HUDEP-2 (cell line): ENCODE measurements at regions not wholly inside any gene's neighbourhood (a gene's known extent, or its start where the extent isn't known, plus 50 kb on each side); places are given as distances from the start of the nearest gene placed in this dataset.

ENCODE experiments used
- DNase-seq, 76 experiments: peaks; one replicate each; lab custom pipeline; 2025; ENCODE audit not compliant: unreplicated experiment in 76 of 76; lab: John Stamatoyannopoulos, UW

DNA sequence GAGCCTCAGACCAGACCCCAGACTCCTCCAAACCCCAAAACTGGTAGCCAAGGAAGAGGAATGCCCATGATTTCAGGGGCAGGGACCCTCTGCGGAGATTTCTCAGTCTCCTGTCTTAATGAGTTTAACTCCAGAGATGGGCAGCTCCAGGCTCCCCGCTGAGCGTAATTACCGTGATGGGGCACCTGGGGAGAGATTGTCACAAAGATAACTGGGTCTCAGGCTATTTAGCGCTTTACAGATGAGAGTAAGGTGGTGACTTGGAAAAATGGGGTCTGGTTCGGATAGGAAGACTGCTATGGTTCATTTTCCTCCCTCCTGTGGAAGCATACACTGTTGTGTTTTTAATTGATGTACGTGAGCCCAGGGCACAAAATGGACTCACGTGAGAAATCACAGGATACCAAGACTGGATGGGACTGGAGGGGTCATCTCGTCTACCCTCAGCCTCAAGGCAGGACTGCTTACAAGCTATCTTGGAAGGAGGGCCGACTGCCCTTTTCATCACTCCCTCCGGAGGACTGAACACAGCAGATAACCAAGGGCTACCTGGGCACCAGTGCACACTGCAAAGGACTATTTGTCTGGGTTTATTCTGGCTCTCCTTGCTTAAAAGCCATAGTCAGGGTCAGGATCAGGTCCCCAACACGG, 427.8 kb downstream of the ZNF521 start:
- DNase-seq, result no peak

GRCh38 chr18:24926649-24927048, 425.3 kb downstream of the ZNF521 start:
- DNase-seq, result no peak

DNA sequence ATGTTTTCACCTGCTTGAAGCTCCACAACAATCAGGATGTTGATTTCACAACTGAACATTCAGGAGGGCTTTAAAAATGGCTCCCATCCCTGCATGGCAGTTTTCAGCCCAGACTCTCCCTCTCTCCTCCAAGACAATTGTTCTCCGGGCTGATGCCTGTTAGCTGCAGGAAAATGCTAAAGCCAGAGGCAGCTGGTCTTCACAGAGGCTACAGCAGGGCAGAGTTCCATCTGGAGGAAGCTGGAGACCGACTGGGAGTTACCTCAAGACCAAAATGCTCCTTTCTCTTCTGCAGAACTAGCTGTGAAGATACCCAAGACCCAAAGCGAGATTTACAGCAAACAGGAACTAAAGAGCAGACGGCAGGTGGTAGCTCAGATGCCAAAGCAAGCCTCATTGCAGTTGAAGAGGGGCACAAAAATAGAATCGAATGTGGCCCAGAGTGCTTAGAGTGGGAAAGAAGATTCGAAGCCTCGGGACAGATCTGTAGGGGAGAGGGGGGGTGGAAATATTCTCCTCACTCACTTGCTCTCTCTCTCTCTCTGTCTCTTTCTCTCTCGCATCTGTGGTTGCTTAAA, 423.6 kb downstream of the ZNF521 start:
- DNase-seq, result no peak

GRCh38 chr18:24930478-24930877, 421.5 kb downstream of the ZNF521 start:
- DNase-seq, result no peak

- DNase-seq, result no peak
These were observed 421.0 kb downstream of the ZNF521 start for GRCh38 chr18:24930971-24931370.

DNA sequence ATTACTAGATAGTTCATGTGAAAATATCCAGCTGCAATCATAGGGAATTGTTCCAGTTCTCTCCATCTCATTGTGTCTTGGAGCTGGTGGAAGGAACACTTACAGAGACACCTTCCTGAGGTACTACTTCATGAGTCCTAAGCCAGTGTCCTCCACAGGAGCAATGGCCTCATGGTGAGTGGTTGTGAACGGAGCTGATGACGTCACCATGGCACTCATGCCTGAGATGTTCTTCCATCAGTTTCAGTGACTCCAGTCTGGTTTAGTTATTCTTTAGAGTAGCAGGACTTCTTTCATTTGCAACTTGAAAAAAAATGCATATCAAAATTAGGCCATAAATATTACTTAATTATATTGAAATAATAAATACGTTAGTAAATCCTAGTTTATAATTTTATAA, 418.6 kb downstream of the ZNF521 start:
- DNase-seq, result no peak

- no peak for DNase-seq
These were observed 417.6 kb downstream of the ZNF521 start for GRCh38 chr18:24934258-24934932.

DNA sequence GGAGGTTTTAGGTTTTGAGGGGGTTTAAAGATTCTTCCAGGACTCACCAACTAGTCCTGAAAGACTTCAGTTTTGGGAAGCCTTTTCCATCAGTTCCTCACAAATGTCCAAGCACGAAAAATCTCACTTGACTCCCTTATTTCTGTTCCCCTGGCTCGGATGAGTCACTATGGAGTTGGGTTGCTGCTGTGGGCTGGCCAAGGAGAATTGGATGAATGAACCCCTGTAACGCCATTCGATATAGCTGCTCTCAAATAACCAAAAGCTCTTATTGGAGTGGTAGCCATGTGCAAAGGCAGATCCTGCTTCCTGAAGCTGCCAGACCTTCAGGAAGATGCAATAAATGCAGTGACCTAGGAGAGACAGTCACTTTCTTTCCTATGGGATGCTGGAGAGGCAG, 417.0 kb downstream of the ZNF521 start:
- no peak for DNase-seq

- no peak for DNase-seq
These were observed 416.1 kb downstream of the ZNF521 start for GRCh38 chr18:24935896-24936295.

GRCh38 chr18:24936691-24937090, 415.3 kb downstream of the ZNF521 start:
- no peak for DNase-seq

GRCh38 chr18:24937639-24938275, 414.2 kb downstream of the ZNF521 start:
- no peak for DNase-seq

DNA sequence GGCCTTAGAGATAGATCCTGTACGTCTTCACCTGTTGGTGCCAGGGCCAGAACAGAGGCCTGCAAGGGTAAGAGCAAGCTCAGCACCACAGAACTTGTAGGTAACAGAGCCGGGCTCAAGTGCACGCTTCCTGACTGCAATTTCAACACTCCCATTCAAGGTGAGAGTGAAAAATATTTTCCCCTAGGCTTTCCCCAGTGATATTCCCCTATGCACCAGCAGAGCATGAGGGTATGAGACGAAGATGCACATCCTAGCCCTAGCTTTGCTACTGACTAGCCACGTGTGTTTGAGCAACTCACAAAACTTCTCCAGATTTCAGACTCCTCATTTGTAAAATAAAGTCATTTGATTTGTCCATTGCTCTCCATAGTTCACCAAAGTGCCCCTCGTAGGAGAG, 411.6 kb downstream of the ZNF521 start:
- DNase-seq, result no peak

GRCh38 chr18:24941174-24941951, 410.6 kb downstream of the ZNF521 start:
- DNase-seq, result no peak

GRCh38 chr18:24942144-24942543, 409.8 kb downstream of the ZNF521 start:
- no peak for DNase-seq

DNA sequence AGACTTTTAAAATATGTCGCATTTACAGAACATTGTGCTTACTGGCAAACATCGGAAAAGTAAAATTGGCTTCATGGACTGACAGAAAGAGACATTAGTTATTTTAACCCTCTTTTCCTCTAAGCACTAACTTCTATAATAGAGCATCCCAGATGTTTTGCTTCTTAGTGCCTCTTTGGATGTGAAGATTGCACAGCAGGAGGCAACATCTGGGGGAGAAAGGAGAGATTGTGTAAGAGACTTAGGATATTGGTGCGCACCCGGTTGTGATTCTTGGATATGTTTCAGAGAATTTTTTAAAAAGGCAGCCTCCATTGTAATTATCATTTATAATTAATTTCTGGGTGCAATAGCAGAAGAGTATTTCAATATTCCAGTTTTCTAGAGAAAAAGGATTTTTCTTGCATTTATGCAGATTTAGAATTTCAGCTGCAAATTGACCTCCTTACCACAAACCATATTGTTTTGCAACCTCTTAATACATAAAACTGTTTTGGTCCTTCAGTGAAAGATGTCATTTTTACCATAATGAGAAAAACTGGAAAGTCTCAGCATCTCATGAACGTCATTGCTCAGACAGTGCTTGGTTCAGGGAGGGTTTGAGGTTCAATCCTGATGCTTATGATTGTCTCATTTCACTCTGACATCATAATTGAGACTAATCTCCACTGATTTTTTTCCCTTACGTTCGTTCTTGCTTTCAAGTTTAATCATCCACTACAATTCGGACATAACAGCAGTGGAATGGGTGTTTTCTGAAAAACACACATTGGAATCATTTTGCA, 404.3 kb downstream of the ZNF521 start:
- no peak for DNase-seq

DNA sequence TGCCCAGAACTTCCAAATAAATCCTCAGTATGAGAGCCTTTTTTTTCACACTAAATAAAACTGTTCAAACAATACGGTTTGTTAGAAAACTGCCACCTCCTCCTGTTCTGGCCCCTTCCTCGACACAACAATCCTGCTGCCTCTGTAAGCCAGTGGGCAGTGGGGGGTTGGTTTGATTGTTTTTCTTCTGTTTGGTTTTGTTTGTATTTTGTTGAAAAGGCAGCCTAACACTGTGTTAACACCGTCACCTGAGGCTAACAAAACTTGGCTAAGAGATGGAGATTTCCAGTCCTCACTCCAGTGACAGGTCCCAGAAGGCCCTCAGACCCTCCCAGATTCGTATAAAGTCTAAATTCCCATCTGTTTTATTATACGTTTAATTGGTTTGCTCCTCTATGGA, 402.1 kb downstream of the ZNF521 start:
- DNase-seq, result no peak

DNA sequence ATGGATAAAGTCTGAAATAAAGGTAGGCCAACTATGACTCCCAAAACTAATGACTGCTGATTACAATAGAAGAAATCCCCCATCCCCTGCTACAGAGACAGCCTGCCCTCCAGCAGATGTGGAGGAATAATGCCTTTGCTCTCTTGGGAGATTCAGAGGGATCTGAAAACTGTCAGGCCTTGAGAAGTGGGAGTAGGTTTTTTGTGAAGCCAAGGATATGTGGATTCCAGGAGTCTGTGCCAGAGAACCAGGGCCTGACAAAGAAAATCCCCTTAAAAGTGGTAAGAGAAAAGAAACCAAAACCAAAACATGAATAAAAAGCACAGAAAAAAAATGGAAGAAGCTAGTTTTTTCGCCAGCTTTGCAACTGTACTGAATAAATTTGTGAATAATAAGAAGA, 397.6 kb downstream of the ZNF521 start:
- DNase-seq, result no peak

GRCh38 chr18:24958001-24958400, 394.0 kb downstream of the ZNF521 start:
- DNase-seq, result no peak

DNA sequence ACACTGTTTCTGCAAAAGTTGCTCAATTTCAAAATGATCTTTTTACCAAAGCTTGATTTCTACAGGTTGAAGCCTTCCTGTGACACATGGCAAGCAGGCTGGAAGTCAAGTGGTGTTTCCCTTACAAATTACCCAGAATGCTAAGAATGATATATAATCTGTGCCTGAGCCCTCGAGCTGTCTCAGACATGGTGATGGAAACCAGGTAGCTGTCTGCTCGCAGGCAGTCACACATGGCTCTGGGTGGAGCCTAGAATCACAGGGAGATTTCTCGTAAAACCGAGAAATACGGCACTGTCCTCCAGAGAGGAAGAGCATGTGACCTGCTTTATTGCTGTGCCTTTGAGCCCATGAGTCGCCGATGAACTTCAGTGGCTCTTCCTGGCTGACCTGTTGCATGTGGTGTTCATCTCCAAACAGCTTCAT, 392.9 kb downstream of the ZNF521 start:
- no peak for DNase-seq

- DNase-seq, result peak in 53 of 76 experiments; percentile 0 to 68 (median 23)
These were observed 387.8 kb downstream of the ZNF521 start for GRCh38 chr18:24964216-24964615.
